ENCODE measurements at regions not wholly inside any gene's neighbourhood (a gene's known extent, or its start where the extent isn't known, plus 50 kb on each side); places are given as distances from the start of the nearest gene placed in this dataset.

- Histone ChIP-seq H3K4me3 (ENCODE audit: low read length) (no peak overlapping the region), H3K27me3 (ENCODE audit: low read length) (0 out of 2 replicates have a peak, but pooled peaks cover 4% of the 10 kb centered on the region), H3K9ac (ENCODE audit: low read length) (no peak overlapping the region), H3K4me2 (ENCODE audit: low read length) (no peak overlapping the region), H3F3A (ENCODE audit: low read length, unreplicated experiment) (no peaks in the 10 kb centered on the region), H3K36me3 (ENCODE audit: low read depth, low read length) (no peaks in the 10 kb centered on the region), H3K79me2 (ENCODE audit: low read length) (no peaks in the 10 kb centered on the region), H3K27ac (ENCODE audit: low read length) (no peak overlapping the region), H3K9me2 (replicated peaks; ENCODE audit: low read length) (no peaks in the 10 kb centered on the region), H2AFZ (ENCODE audit: low read length) (no peak overlapping the region), H3K4me1 (ENCODE audit: insufficient read depth, low read length) (no peaks in the 10 kb centered on the region), H3K9me3 (ENCODE audit: low read length) (0 out of 2 replicates have a peak, but pooled peaks cover 6% of the 10 kb centered on the region), H4K20me1 (ENCODE audit: low read length) (no peaks in the 10 kb centered on the region)
- no TSS peak for BruUV-seq (replicated peaks)
- TF ChIP-seq CTCF (conservative IDR thresholded peaks at IDR 0.05; ENCODE audit: low read depth, low read length) (no peak), EZH2phosphoT487 (IDR thresholded peaks at IDR 0.05; ENCODE audit: borderline replicate concordance, low read length) (no peak), EZH2 (IDR thresholded peaks at IDR 0.05; ENCODE audit: low read length, unreplicated experiment) (no peak)
- ATAC-seq (no peak), DNase-seq (no peak)
- CTCF ChIA-PET, result no interaction called here
- POLR2A ChIA-PET (ENCODE audit: unreplicated experiment), result no interaction called here
- intact Hi-C loops (cut with micrococcal nuclease), result no loop called here
Measured at GRCh38 chr11:92410526-92410925, 185.9 kb downstream of the FAT3 start.

GRCh38 chr11:92411431-92411830 lies 186.8 kb downstream of the FAT3 start:
- H3K4me1 ChIP-seq (ENCODE audit: insufficient read depth, low read length), result no peaks in the 10 kb centered on the region
- no peak for ATAC-seq

More at GRCh38 chr11:92411431-92411830, 186.8 kb downstream of the FAT3 start:
- no peaks in the 10 kb centered on the region for H4K20me1 ChIP-seq (ENCODE audit: low read length)
- H3K4me3 ChIP-seq (ENCODE audit: low read length), result no peak overlapping the region
- H3F3A ChIP-seq (ENCODE audit: low read length, unreplicated experiment), result no peaks in the 10 kb centered on the region
- DNase-seq, result no peak
- no peak overlapping the region for H2AFZ ChIP-seq (ENCODE audit: low read length)
- H3K9me3 ChIP-seq (ENCODE audit: low read length), result 0 out of 2 replicates have a peak, but pooled peaks cover 6% of the 10 kb centered on the region
- H3K9me2 ChIP-seq (replicated peaks; ENCODE audit: low read length), result no peaks in the 10 kb centered on the region
- TF ChIP-seq EZH2phosphoT487 (IDR thresholded peaks at IDR 0.05; ENCODE audit: borderline replicate concordance, low read length), result no peak
- no peak for TF ChIP-seq CTCF (conservative IDR thresholded peaks at IDR 0.05; ENCODE audit: low read depth, low read length)
- no peak for TF ChIP-seq EZH2 (IDR thresholded peaks at IDR 0.05; ENCODE audit: low read length, unreplicated experiment)
- intact Hi-C loops (cut with micrococcal nuclease), result no loop called here
- no peak overlapping the region for H3K4me2 ChIP-seq (ENCODE audit: low read length)
- ChIA-PET POLR2A (ENCODE audit: unreplicated experiment) (no interaction called here), CTCF (no interaction called here)
- no peaks in the 10 kb centered on the region for H3K36me3 ChIP-seq (ENCODE audit: low read depth, low read length)
- H3K27ac ChIP-seq (ENCODE audit: low read length), result no peak overlapping the region
- H3K79me2 ChIP-seq (ENCODE audit: low read length), result no peaks in the 10 kb centered on the region
- H3K27me3 ChIP-seq (ENCODE audit: low read length), result 0 out of 2 replicates have a peak, but pooled peaks cover 4% of the 10 kb centered on the region
- no TSS peak for BruUV-seq (replicated peaks)
- H3K9ac ChIP-seq (ENCODE audit: low read length), result no peak overlapping the region
